Forelimb muscle (tissue), 1 donor: ENCODE measurements at regions not wholly inside any gene's neighbourhood (a gene's known extent, or its start where the extent isn't known, plus 50 kb on each side); places are given as distances from the start of the nearest gene placed in this dataset.
"Not testable (repeated sequence)": the region's sequence is repeated elsewhere in the genome, so short reads cannot be mapped to it uniquely, and the experiment has no call there.

Experiments used
- DNase-seq: peaks from one replicate; pipeline ENCODE4 v3.0.0-alpha.2; 2013; ENCODE audit warnings: low read depth

DNA sequence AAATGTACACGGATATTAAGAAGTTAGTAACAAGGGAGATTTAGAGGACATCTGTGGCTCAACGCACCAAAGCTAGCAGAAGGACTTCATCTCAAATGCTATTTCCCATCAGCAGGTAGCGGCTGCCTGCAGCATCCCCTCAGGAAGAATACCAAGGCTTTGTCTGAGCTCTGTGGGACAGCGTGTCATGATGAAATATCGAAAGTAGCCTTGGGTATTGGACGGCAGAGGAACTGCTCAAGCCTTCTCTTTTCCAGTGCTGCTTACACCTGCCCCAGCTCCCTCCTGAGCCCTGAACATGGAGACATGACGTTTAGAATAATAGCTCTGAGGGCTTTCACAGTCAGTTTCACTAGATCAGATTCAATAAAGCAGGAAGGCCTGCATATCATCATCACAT lies 241.6 kb downstream of the SUCLG1 start:
- no peak for DNase-seq

DNA sequence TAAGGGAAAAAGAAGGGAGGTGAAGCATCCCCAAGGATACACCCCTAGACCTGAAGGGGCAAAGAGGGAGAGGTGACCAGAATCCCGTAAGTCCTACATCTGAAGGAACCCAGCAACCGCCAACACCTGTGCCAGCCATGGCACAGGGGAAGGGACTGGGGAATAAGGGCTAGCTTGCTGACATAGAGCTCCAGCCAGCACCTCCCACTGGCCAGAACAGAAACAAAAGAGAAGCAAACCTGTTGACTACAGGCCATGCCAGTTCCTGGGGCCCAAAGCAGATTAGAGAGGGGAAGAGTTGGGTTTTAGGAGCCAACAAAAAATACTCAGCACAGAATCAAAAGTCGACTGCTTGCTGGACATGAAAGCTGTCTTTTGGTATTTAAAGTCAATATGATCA lies 244.6 kb downstream of the SUCLG1 start:
- DNase-seq: no peak

DNA sequence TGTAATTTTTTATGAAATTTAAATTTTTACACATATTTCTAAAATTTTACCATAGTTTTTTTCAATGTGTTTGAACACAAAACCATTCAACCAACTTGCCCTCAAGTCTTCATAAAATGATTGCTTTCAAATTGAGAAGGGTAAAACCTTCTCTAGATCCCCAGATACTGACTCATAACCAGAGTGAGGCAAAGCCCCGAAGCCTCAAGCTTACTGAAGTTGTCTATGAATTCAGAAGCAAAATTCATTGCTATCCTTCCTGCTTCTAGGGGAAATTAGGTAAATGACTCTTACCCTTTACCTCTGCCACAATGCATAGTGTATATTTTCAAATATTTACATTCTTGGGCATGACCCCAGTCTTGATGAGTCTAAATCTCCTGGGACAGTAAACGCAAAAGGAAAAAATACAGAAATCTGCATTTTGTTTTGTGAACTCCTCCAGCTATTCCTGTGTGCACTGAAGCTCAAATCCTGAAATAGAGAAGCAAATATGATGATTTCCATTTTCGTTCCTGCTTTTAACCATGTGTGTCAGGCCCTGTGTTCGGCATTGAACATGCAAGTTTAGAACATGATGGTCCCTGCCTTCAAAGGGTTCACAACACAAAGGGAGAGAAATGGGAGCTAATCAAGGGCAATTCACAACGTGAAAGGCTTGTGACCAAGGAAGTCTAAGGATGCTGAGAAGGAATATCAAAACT lies 246.3 kb downstream of the SUCLG1 start:
- DNase-seq: no peak

DNA sequence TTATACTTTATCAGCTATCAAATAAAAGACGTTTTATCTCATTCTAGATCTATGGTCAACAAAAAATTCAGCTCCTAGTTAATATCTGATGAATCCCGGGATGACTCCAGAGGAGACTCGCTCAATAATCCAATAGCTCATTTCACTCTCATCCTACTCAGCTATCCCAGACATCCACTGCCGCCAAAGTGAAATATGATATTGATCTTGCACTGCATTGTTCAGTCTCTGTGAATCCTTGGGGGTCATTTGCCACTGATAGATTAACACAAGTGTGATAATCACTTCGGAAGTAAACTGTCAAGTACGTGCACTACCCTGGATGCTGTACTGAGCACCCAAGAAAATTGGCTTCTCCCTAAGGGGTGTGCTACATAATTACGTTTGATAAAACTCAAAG lies 249.1 kb downstream of the SUCLG1 start:
- DNase-seq: no peak

DNA sequence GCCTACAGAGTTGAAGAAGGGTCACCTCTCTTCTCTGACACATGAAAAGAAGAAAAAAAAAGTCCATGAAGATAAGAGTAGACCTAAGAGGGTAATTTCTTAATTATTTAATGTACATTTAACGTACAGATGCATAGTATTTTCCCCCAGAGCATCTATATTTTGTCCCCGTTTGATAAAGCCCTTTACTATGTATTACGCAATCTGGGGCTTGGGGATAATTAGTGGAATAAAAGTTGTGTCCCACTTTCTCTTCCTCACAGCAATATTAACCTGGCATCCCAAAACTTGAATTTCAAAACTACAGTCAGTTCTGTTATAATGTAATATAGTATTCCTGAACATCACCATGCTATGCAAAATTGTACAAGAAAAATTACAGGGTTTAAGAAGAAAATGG lies 254.1 kb downstream of the SUCLG1 start:
- DNase-seq: no peak

DNA sequence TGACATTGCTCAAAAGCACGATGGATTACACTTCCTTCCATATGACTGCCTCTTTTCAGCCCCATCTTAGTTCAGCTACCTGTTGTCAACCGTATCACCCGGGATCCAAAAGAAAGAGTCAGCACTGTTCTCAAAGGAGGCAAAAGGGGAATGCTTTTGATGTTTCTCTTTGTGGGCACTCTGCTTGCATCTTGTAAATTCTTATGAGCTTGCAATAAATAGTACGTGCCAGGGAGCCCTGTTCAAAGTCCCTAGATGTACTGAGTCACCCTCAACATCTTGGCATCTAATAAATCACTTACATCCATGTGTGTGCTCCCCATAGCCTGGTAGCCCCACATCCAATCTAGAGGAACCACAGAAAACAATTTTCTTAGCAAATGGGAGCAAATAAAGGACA lies 256.9 kb downstream of the SUCLG1 start:
- no peak for DNase-seq

DNA sequence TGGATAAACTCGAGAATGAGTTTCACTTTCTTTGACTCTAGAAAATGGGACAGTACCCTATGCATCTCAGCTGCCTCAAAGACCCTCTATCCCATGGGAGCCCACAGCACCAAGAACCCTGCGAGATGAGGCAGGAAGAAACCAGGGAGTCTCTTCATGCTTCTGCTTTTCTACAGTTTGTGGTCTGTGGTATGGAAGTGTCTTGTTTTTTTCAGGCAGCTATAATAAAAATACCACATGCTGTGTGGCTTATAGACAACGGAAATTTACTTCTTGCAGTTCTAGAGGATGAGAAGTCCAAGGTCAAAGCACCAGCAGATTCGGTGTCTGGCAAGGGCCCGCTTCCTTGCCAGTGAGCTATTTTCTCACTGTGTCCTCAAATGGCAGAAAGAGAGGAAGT lies 257.9 kb downstream of the SUCLG1 start:
- DNase-seq: no peak

DNA sequence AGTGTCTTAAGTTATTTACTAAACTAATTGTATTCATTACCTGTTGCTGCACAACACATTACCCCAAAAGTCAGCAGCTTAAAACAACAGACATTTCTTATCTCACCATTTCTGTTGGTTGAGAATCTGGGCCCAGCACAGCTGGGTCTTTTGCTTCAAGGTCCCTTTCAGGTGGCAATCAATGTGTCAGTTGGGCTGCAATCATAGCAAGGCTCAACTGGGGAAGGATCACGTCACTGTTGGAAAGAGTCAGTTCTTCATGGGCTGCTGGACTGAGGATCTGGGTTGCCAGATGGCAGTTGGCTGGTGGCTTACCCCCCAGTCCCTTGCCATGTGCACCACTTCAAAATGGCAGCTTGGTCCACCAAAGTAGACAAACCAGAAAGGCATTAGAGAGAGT lies 261.2 kb downstream of the SUCLG1 start:
- DNase-seq: no peak

DNA sequence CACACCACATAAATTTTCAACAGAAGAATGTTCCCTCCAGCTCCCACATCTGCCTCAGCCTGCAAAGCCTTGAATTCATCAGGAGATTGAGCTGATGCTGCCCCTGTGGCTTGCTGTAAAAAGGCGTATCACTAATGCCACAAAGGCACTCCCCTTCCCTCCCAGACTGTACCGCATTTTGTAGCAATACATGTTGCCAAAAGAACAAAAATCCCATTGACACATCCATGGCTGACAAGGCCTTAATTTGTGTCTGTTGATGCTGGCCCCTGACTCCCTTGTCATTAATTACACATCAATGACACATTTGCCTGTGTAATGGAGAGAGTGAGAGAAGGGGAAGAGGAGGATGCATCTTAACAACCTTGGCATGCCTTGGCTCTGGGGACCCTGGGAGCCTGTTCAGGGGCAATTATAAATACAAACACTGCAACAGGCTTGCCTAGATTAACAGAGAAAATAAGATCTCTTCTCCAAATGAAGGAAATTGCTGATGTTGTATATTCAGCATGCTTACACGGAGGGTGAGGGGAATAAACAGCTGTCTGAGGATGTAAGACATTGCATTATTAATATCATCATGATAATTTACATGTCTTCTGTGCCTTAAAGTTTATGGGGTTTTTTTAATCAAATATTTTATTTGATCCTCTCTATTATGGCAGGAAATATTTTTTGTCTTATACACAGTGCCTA lies 264.0 kb downstream of the SUCLG1 start:
- no peak for DNase-seq

DNA sequence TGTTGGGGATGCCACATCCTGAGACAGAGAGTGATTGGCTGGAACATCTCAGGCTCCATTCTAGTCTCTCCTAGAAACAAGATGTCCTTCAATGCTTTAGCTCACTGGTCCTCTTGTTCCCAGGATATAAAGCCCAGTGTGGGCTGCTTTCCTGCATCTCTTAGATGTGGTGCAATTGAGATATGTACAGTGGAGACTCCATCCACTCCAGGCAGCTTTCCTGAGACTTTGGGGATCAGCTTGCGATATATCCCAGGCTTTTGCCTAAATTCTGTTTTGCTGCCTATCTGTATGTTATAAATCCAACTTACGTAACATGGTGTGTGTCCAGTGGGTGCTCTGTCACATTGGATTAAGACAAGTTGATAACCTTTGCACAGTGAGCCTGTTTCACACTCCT lies 264.9 kb downstream of the SUCLG1 start:
- DNase-seq: no peak

DNA sequence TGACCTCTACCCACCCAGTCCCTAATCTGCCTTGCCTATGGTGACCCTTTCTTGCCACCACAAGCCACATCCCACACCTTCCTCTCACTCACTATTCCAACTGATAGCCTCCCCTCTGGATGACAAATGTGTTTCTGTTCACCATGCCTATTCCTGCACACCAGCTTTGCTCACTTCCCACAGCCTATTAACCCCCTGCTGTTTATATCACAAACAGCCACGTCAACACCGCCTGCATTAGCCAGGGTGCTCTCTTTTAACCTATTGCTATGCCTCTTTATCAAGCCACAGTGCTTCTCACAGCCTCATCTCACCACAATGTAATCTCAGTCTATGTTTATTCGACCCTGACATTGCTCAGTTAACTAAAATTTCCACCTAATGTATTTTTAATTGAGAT lies 271.8 kb downstream of the SUCLG1 start:
- no peak for DNase-seq

DNA sequence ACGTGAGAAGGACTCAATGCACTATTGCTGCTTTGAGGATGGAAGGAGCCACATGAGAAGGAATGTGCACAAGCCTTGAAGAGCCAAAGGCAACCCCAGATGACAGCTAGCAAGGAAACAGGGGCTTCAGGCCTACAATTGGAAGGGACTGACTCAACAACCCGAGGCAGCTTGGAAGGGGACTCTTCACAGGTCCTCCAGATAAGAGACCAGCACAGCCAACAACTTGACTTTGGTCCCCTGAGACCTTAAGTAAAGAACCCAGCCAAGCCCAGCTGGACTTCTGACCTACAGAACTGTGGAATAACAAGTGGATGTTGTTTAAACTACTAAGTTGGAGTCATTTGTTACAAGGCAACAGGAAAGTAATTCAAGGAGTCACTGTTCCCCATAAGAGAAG lies 277.2 kb downstream of the SUCLG1 start:
- DNase-seq: no peak

DNA sequence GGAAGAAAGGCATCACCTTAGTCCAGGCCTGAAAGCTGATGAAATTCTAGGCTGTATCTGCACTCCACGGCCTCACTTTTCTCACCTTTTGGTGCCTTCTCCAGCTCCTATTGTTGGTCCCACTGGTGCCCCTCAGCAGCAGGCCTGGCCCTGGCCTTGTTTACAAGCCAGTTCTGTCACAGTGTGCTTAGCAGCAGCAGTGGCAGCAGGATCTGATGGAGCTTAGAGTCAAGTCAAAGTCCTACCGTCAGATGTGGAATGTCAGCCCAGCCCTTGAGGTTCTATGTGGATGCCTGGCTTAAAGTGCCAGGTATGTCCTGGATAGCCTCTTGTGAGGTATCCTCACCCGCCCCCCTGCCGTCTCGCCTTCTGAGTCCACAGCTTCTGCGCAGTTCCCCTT lies 281.3 kb downstream of the SUCLG1 start:
- DNase-seq: no peak

DNA sequence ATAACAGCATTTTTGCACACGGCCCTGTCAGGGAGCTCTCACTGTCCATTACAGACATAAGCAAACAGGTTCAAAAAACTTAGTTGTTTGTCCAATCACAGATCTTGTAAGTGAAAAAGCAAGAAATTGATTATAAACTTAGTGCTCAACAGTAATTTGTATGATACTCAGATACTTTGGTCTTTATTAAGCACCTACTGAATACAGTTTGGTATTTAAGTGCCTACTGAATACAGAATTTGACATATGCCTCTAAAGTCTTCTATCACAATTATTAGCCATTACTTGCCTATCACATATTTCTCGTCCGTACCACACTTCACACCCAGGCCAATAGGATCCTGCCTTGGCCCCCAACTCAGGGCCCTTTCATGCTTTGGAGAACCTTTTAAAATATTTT lies 283.1 kb downstream of the SUCLG1 start:
- DNase-seq: no peak

DNA sequence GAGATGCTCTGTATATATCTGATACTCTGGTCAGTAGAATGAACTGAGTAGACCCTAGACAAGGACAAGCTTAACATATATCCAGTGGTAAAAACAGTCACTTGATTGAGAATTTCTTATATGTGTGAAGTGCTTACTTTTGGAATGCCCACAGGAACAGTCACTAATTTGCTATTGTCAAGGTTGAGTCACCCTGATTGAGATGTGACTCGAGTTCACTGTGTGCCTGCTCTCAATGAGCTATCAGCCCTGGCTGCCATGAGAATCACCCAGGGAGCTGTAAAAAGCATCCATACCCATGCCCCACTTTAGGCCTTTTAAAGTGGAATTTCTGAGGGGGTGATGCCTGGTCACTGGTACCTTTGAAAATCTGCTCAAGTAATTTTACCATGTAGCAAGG lies 283.7 kb downstream of the SUCLG1 start:
- DNase-seq: no peak

DNA sequence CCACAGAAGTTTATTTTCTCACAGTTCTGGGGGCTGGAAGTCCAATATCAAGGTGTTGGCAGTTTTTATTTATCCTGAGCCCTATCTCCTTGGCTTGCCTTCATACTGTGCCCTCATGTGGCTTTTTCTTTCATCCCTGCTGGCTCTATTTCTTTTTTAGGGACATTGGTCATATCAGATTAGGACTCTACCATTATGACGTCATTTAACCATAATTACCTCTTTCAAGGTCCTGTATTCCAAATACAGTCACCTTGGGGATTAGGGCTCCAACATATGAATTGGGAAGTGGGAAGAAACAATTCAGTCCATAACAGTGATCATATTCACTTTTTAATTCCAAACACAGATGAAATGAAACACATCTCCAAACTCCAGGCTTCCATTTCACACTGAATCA lies 286.0 kb downstream of the SUCLG1 start:
- no peak for DNase-seq

DNA sequence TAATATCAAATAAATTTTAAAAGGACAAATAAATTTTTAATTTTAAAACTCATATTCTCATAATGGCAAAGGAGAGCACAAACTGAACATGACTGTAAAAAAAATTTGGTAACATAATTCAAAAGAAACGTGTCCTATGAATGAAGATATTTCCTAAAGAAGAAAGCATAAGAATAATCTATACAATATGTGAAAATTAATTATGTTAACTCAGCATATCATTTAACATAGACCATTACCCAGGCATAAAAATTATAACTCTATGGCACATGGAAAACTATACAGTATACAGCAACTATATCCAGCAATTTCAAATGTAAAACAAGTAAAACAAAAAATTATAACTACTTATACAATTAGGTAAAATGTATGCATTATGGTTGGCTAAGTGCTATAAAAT lies 288.1 kb downstream of the SUCLG1 start:
- no peak for DNase-seq

DNA sequence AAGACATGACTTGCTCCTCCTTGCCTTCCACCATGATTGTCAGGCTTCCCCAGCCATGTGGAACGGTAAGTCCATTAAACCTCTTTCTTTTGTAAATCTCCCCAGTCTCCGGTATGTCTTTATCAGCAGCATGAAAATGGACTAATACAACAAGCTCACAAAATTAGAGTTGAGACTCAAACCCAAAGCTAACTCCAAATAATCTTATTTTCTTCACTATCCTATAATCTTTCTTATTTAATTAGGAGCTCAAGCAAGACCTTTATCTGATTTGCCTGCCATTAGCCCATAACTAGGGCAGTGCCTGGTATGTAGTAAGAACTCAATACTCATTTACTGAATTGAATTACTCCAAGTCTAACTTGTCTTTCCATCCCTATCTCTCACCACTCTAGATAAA lies 289.2 kb downstream of the SUCLG1 start:
- no peak for DNase-seq

DNA sequence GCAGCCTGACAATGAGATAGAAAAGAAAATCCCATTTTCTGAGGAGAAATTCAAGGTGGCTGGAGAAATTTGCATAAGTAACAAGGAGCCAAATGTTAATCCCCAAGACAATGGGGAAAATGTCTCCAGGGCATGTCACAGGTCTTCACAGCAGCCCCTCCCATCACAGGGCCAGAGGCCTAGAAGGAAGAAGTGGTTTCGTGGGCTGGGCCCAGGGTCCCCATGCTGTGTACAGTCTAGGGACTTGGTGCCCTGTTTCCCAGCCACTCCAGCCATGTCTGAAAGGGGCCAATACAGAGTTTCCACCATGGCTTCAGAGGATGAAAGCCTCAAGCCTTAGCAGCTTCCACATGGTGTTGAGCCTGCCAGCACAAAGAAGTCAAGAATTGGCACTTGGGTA lies 290.5 kb downstream of the SUCLG1 start:
- DNase-seq: not testable (repeated sequence)

DNA sequence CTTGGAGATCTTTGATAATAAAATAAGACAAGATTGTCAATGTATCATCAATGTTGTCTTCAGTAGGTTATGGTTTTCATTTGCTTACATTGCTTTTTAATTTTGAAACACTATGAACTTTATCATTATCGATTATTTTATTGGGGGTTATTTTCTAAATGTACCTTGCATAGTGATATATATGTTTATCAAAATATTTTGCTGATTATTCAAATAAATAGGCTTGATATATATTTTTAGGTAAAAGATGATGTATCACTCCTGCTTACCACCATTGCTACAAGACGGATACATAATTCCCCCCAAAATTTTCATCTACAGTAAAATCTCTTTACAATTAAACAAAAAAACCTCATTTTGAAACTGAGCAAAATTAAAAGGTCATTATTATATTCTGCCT lies 293.8 kb downstream of the SUCLG1 start:
- DNase-seq: no peak

DNA sequence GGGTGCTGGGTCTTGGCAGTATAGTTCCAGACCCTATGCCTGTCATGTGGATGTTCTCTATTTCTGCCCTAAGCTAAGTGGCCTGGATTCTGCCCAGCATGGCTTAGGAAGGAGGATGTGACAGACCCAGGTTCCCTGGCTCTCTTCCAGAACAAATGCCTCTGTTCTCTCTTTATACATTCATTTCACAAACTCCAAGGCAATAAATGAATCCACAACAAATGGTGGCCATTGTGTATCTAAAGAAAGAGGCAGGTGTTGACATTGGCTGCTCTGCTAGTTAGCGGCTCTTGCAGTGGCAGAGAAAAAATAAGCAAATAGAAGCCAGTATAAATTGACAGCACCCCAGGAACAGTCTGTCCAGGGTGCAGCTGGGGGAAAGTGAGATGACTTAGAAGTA lies 298.6 kb downstream of the SUCLG1 start:
- no peak for DNase-seq

DNA sequence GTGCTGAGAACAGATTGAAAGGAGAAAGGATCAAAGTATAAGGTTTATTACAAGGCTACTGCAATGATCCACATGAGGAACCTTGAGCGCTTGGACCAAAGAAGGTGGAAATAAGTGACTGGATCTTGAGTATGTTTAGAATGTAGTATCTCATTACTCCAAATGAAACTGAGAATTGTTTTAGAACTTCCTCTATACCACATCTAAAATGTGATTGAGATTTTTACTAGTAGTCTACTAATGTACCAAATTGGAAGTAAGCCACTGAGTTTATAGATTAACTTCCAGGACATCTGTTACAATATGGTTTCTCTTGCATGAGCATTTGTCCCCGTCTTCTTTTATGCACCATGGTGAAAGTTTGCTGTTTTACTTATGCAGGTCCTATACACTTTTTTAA lies 300.5 kb downstream of the SUCLG1 start:
- DNase-seq: no peak

DNA sequence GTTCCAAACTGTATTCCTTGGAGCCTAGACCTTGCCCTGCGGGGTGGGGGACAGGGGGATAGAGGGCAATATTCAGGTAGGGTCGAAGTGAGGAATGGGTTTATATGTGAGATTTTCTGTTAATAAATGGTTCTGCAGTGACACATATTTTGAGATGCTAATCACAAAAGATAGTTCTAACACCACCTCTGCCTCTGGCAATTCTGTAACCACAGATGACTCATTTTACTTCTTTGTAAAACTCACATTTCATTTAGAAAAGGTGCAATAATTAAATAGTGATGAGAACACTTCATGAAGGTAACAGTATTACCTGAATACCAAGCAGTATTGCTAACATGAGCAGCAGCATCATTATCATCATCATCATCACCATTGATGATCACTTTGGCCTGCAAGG lies 306.6 kb downstream of the SUCLG1 start:
- DNase-seq: no peak

DNA sequence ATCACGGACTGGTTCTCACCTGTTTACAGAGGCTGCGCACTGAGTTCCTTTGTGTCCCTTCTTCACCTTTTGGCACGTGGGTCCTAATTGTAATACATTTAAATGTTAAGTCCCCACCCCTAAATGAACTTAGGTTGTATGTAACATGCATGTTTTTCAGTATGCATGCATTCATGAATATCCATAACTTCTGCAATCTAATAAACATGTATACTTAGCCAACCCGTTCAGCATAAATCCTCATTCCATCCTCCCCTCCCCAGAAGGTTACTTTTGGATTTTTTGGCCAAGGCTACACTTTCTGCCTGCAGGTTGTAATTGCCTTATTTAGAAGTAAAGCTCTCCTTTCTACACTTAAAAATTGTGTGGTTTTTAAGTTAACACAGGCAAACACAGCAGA lies 314.7 kb downstream of the SUCLG1 start:
- DNase-seq: no peak
